Gastroesophageal sphincter (tissue), 3 donors: ENCODE measurements at regions not wholly inside any gene's neighbourhood (a gene's known extent, or its start where the extent isn't known, plus 50 kb on each side); places are given as distances from the start of the nearest gene placed in this dataset.

Source experiments
- EP300 ChIP-seq: sonication (generic); formaldehyde crosslinking; IDR thresholded peaks from one replicate; pipeline ENCODE4 v1.6.1; 2017; ENCODE audit warnings: antibody characterized with exemption, mild to moderate bottlenecking
- TF ChIP-seq, protein P1 (sequence below), 4 experiments: fragments of 200-600 bp in 2 of 4; fragments of 450-650 bp in 2 of 4; sonication (generic) in 1 of 4; IDR thresholded peaks; one replicate each; pipeline ENCODE4 v1.5.1; 2017 to 2019; ENCODE audit warnings: antibody characterized with exemption in 4 of 4, mild to moderate bottlenecking in 2 of 4, moderate library complexity in 2 of 4

DNA sequence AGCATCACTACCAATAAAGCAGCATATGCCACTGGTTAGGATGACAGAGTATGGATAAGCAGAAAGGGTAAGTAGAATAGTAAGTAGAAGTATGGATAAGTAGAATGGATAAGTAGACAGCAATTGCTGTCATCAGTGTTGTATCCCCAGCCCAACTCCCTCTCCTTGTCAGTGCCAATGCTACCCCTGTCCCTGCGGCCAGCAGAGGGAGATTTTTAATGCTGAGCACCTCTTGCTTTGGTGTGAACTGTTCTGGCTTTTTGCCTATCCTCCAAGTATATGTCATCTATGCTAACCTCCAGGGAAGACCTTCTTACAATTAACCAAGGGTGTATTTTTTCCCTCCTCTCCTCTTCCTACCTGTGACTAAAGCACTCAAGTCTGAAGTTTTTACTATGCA, 136.7 kb upstream of the SPHKAP start:
- TF ChIP-seq EP300, result no peak
- TF ChIP-seq, protein P1, sequence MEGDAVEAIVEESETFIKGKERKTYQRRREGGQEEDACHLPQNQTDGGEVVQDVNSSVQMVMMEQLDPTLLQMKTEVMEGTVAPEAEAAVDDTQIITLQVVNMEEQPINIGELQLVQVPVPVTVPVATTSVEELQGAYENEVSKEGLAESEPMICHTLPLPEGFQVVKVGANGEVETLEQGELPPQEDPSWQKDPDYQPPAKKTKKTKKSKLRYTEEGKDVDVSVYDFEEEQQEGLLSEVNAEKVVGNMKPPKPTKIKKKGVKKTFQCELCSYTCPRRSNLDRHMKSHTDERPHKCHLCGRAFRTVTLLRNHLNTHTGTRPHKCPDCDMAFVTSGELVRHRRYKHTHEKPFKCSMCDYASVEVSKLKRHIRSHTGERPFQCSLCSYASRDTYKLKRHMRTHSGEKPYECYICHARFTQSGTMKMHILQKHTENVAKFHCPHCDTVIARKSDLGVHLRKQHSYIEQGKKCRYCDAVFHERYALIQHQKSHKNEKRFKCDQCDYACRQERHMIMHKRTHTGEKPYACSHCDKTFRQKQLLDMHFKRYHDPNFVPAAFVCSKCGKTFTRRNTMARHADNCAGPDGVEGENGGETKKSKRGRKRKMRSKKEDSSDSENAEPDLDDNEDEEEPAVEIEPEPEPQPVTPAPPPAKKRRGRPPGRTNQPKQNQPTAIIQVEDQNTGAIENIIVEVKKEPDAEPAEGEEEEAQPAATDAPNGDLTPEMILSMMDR (IDR thresholded peaks at IDR 0.05), result no peak
